Esophagus muscularis mucosa (tissue), 3 donors: ENCODE measurements at regions not wholly inside any gene's neighbourhood (a gene's known extent, or its start where the extent isn't known, plus 50 kb on each side); places are given as distances from the start of the nearest gene placed in this dataset.

Source experiments
- POLR2A ChIP-seq: fragments of 450-650 bp; IDR thresholded peaks from one replicate; pipeline ENCODE4 v1.6.1; 2017; ENCODE audit warnings: antibody characterized with exemption, moderate library complexity, mild to moderate bottlenecking, low read depth
- POLR2AphosphoS5 ChIP-seq, 2 donors: sonication (generic); formaldehyde crosslinking; IDR thresholded peaks; one replicate each; pipeline ENCODE4 v1.6.1; 2017; ENCODE audit warnings: antibody characterized with exemption in 2 of 2
- TF ChIP-seq, protein P1 (sequence below), 3 experiments: fragments of 200-600 bp in 2 of 3; fragments of 450-650 bp in 1 of 3; sonication (generic) in 2 of 3; IDR thresholded peaks; one replicate each; pipeline ENCODE4 v1.5.1; 2017 to 2019; ENCODE audit warnings: antibody characterized with exemption in 3 of 3, mild to moderate bottlenecking in 2 of 3, moderate library complexity in 1 of 3

DNA sequence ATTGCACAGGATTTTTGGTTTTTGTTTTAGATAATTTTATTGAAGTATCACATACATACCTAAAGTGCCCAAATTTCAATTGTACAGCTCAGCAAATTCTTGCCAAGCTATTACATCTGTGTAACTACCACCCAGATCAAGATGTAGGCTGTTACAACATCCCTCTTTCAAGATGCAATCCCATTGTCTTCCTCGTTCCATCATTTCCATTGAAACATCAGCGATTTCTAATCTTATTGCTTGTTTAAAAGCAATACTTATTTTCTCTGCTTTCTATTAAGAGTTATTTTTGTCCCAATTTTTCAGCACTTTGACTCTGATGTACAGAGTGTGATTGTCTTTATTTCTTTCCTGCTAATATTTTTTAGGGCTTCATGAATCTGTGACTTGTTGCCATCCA lies 372.8 kb upstream of the SHH start:
- TF ChIP-seq, protein P1, sequence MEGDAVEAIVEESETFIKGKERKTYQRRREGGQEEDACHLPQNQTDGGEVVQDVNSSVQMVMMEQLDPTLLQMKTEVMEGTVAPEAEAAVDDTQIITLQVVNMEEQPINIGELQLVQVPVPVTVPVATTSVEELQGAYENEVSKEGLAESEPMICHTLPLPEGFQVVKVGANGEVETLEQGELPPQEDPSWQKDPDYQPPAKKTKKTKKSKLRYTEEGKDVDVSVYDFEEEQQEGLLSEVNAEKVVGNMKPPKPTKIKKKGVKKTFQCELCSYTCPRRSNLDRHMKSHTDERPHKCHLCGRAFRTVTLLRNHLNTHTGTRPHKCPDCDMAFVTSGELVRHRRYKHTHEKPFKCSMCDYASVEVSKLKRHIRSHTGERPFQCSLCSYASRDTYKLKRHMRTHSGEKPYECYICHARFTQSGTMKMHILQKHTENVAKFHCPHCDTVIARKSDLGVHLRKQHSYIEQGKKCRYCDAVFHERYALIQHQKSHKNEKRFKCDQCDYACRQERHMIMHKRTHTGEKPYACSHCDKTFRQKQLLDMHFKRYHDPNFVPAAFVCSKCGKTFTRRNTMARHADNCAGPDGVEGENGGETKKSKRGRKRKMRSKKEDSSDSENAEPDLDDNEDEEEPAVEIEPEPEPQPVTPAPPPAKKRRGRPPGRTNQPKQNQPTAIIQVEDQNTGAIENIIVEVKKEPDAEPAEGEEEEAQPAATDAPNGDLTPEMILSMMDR (IDR thresholded peaks at IDR 0.05): no peak
- no peak for TF ChIP-seq POLR2A
- TF ChIP-seq POLR2AphosphoS5 (IDR thresholded peaks at IDR 0.05): no peak
